Heart left ventricle (tissue), 13 donors: ENCODE measurements at regions not wholly inside any gene's neighbourhood (a gene's known extent, or its start where the extent isn't known, plus 50 kb on each side); places are given as distances from the start of the nearest gene placed in this dataset.

Source experiments
- CTCF ChIP-seq, 12 donors: fragments of 200-600 bp; sonication (generic) in 4 of 12; IDR thresholded peaks; one replicate each; pipeline versions ENCODE4 v1.5.0 to v1.8.0; 2018 to 2022; ENCODE audit warnings: antibody characterized with exemption in 12 of 12, mild to moderate bottlenecking in 5 of 12
- POLR2A ChIP-seq, 2 donors: fragments of 450-650 bp; IDR thresholded peaks; one replicate each; pipeline ENCODE4 v1.6.1; 2017; ENCODE audit warnings: antibody characterized with exemption in 2 of 2, mild to moderate bottlenecking in 2 of 2, moderate library complexity in 2 of 2
- donor health status: ischemic (EF 13 %, LVEDD 7.1; RV severe dilation, severe dysfunction).
- donor health status: DM: no; HTN: yes; CAD: no.
- donor health status: DM: no; HTN: no; CAD: no.
- donor health status: ischemic (EF 25% LVEDD 6.9; RV normal size, moderate dysfunction).
- donor health status: ischemic (EF 25% LVEDD 5.7; RV mildly dilated, moderate dysfunction).
- donor health status: ischemic (EF 35%, LVEDD 5.7; RV mildly dilated, moderate dysfunction).
- donor health status: nonischemic (EF 11% LVEDD 7.7; RV severe dilation, severe dysfunction).
- donor health status: DM: yes; HTN: yes; CAD: no.
- donor health status: PGD.
- donor health status: ischemic (EF 29% LVEDD 5.4; RV normal size, mild dysfunction).
- donor health status: nonischemic (EF 23%, LVEDD 6.1; RV moderate dilation, normal function).

- TF ChIP-seq CTCF (IDR thresholded peaks at IDR 0.05) (no peak), POLR2A (IDR thresholded peaks at IDR 0.05) (no peak)
Observed at GRCh38 chr12:74280156-74280655, 257.4 kb upstream of the ATXN7L3B start.
